ENCODE measurements at regions not wholly inside any gene's neighbourhood (a gene's known extent, or its start where the extent isn't known, plus 50 kb on each side); places are given as distances from the start of the nearest gene placed in this dataset.

- TF ChIP-seq, protein P1, sequence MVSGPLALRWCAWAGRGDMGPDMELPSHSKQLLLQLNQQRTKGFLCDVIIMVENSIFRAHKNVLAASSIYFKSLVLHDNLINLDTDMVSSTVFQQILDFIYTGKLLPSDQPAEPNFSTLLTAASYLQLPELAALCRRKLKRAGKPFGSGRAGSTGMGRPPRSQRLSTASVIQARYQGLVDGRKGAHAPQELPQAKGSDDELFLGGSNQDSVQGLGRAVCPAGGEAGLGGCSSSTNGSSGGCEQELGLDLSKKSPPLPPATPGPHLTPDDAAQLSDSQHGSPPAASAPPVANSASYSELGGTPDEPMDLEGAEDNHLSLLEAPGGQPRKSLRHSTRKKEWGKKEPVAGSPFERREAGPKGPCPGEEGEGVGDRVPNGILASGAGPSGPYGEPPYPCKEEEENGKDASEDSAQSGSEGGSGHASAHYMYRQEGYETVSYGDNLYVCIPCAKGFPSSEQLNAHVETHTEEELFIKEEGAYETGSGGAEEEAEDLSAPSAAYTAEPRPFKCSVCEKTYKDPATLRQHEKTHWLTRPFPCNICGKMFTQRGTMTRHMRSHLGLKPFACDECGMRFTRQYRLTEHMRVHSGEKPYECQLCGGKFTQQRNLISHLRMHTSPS (CRISPR knock-in tag; IDR thresholded peaks at IDR 0.05; ENCODE audit: low read depth): no peak
- TF ChIP-seq GABPA (IDR thresholded peaks at IDR 0.05; ENCODE audit: low read depth, low read length) (no peak), GABPA (CRISPR knock-in tag; IDR thresholded peaks at IDR 0.05; ENCODE audit: low read depth) (no peak)
These were observed 133.6 kb upstream of the RASGRP1 start (continued) for GRCh38 chr15:38698254-38698653.

DNA sequence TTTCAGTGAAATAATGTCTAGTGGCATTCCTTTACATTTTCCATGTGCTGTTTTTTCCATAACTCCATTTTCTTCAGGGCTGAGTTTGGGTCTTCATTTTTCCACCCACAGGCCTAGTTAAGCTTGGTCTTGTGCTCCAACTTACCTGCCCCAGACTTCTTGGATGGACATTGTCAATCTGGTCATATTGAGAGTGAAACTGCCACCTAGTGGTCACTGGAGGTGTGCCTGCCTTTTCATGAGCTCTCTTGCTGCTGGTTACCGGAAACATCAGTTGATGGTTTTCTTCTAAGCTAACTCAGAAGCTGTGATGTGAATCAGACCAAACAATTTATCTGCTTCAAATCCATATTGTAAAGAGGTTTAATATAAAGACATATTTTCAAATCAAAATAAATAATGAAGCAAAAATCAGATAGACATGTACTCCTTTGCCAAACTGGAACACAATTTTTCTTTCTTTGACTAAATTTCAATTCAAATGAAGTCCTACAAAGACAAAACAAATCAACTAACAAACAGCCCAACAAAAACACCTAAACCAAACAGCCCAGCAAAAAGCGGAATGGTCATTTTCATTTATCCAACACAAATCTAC lies 135.1 kb upstream of the RASGRP1 start:
- Histone ChIP-seq H3K4me3 (replicated peaks in 1 of 3; ENCODE audit: insufficient read depth in 1 of 3, low read depth in 2 of 3, low read length in 3 of 3) (no peak overlapping the region), H3K27ac (ENCODE audit: extremely low read length, insufficient read depth, low read length) (no peak overlapping the region), H3K9me3 (ENCODE audit: low read length) (no peaks in the 10 kb centered on the region), H3K27me3 (ENCODE audit: control insufficient read depth in 1 of 2, insufficient read depth in 2 of 2, low read length in 2 of 2) (peaks cover 2 to 3% of the 10 kb centered on the region in 2 experiments; a peak in 1 of 5 replicates), H4K20me1 (ENCODE audit: insufficient read depth, low read length) (no peaks in the 10 kb centered on the region), H3K4me1 (ENCODE audit: insufficient read depth, low read length) (peaks cover 13% of the 10 kb centered on the region), H3K79me2 (ENCODE audit: insufficient read depth, low read length) (no peaks in the 10 kb centered on the region), H3K4me2 (ENCODE audit: low read depth, low read length) (no peak overlapping the region), H3K9ac (ENCODE audit: insufficient read depth, low read depth, low read length) (no peak overlapping the region), H2AFZ (ENCODE audit: low read length) (no peak overlapping the region), H3K36me3 (replicated peaks in 1 of 2; ENCODE audit: control insufficient read depth in 1 of 2, insufficient read depth in 2 of 2, low read length in 2 of 2) (no peaks in the 10 kb centered on the region)
- DNase-seq (ENCODE audit: low spot score): peak; percentile 44
- WGBS (ENCODE audit: low lambda C conversion rate): 22% methylated on average over 2 of the region's 2 CpGs
- FAIRE-seq: peak; percentile 95
- BruUV-seq (replicated peaks): no TSS peak
- in situ Hi-C loops (cut with HindIII; ENCODE audit: extremely low pct_ligation_motif_present, low pct_unique_long_range_greater_than_20kb): loop anchor here (25.0 kb wide), 1 partner anchor 687 kb away; no protein-coding TSS in a partner anchor
- intact Hi-C loops (cut with micrococcal nuclease; ENCODE audit: unreplicated experiment): loop anchor here (1.0 to 10.0 kb wide), 2 partner anchors 165 to 225 kb away; no protein-coding TSS in a partner anchor
- peak; percentile 83 for ATAC-seq
- POLR2A ChIA-PET: no interaction called here
- TF ChIP-seq SMC3 (IDR thresholded peaks at IDR 0.05; ENCODE audit: low read length) (peak; percentile 35), CTCF (CRISPR knock-in tag; IDR thresholded peaks at IDR 0.05) (peak; percentile 75), XRCC5 (optimal IDR thresholded peaks at IDR 0.05; ENCODE audit: low read length) (peak; percentile 30), STAG1 (CRISPR knock-in tag; IDR thresholded peaks at IDR 0.05) (peak; percentile 34; the same call in 1 of the 2 replicates), RFX1 (IDR thresholded peaks at IDR 0.05) (no peak)
- CTCF ChIA-PET (ENCODE audit: low intra/inter-chr PET ratio, low total read pairs): interaction anchor here (1.8 kb wide), 1 partner anchor 226 kb away, joined by 8 read pairs; no protein-coding TSS in a partner anchor
